T-helper 1 cell treated with Interleukin-12 subunit alpha and Interleukin-12 subunit beta and Interleukin-4 antibody, amounts not matched to agents 30 μg/mL and 1 μg/mL, for 36 hours (primary cell): ENCODE measurements at regions not wholly inside any gene's neighbourhood (a gene's known extent, or its start where the extent isn't known, plus 50 kb on each side); places are given as distances from the start of the nearest gene placed in this dataset.

Experiments
- H3K27ac Mint-ChIP-seq: one replicate; pipeline ENCODE4 v1.8.0; 2021; ENCODE audit warnings: mild to moderate bottlenecking, mixed read lengths
- H3K27me3 Mint-ChIP-seq: one replicate; pipeline ENCODE4 v1.8.0; 2021; ENCODE audit warnings: low read depth, mixed read lengths
- H3K36me3 Mint-ChIP-seq: one replicate; pipeline ENCODE4 v1.8.0; 2021; ENCODE audit warnings: low read depth, mixed read lengths
- H3K4me1 Mint-ChIP-seq: one replicate; pipeline ENCODE4 v1.8.0; 2021; ENCODE audit warnings: low read depth, mixed read lengths
- H3K4me3 Mint-ChIP-seq: one replicate; pipeline ENCODE4 v1.8.0; 2021; ENCODE audit warnings: mild to moderate bottlenecking, moderate library complexity, mixed read lengths
- H3K9me3 Mint-ChIP-seq: one replicate; pipeline ENCODE4 v1.8.0; 2021; ENCODE audit warnings: mixed read lengths

DNA sequence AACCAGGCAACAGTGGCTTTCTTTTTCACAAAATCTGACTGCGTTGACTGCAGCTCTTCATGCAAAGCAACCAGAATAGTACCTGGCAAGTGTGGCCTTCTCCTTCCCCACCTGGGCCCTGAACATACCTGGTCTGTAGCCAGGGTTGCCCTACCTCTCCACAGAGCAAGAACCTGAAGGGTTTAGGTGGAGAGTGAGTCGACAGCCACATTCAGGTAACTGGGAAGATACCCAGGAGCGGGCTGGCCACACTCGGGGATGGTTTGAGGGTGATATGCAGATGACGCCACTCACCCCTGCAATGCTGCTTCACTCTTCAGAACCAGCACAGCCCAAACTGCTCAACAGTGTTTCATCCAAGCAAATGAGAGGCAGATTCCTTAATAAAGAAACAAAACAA, 117.3 kb downstream of the TTC32 start:
- Mint-ChIP-seq H3K27ac (no peak overlapping the region), H3K36me3 (no peaks in the 10 kb centered on the region), H3K4me1 (no peaks in the 10 kb centered on the region), H3K9me3 (no peaks in the 10 kb centered on the region), H3K27me3 (no peaks in the 10 kb centered on the region), H3K4me3 (no peak overlapping the region)

DNA sequence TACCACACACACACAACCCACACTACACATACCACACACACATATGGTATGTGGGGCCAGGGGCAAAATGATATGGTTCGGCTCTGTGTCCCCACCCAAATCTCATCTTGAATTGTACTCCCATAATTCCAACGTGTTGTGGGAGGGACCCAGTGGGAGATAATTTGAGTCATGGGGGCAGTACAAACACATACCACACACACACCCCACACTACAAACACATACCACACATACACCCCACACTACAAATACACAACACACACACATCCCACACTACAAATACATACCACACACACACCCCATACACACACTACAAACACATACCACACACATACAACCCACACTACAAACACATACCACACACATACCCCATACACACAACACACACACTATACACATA, 117.8 kb downstream of the TTC32 start:
- Mint-ChIP-seq H3K4me3 (no peak overlapping the region), H3K27ac (no peak overlapping the region), H3K36me3 (no peaks in the 10 kb centered on the region), H3K27me3 (no peaks in the 10 kb centered on the region), H3K4me1 (no peaks in the 10 kb centered on the region), H3K9me3 (no peaks in the 10 kb centered on the region)

DNA sequence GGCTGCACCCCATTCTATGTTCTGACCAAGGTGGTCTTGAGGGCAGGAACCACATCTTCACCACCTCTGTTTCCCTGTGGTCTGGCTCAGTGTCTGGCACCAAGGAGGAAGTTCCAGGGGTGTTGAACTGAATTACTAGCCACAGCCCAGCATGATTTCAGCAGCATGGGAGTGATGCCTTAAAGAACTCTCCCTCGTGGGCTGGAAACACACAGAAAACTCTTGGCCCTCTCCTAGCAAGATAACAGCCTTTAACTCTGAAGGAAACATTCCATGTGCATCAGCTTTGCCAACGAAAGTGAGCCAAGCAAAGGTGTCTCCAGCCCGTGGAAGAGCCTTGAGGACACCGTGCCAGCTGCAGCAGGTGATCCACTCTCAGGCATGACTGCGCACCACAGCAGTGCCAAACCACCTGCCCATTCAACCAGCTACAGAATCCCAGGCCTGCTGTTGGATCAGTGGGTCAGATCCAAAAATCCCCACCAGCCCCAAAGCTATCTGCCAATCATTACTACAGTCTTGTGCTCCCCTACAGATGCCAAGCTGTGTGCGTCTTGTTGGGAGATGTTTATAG, 124.8 kb downstream of the TTC32 start:
- Mint-ChIP-seq H3K4me3 (no peak overlapping the region), H3K27ac (no peak overlapping the region), H3K4me1 (no peaks in the 10 kb centered on the region), H3K27me3 (no peaks in the 10 kb centered on the region), H3K36me3 (no peaks in the 10 kb centered on the region), H3K9me3 (no peaks in the 10 kb centered on the region)

DNA sequence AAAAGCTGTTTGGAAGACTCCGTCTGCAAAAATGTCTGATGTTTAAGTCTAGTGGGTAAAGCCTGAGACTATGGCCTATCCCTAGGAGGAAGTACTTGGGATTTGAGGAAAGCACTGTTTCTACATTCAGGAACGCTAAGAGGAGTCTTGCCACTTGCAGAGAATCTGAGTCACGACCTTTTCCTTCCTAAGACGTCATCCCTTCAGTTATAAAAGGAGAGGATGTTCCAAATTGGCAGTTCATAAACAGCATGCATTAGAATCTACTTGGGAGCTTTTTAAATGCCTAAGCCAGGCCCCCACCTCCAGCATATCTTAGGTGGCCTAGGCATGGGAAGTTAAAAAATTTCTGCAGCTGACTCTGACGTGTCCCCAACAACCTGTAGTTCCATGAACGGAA, 125.9 kb downstream of the TTC32 start:
- H3K4me3 Mint-ChIP-seq, result no peak overlapping the region
- H3K9me3 Mint-ChIP-seq, result no peaks in the 10 kb centered on the region
- H3K27me3 Mint-ChIP-seq, result no peaks in the 10 kb centered on the region
- no peaks in the 10 kb centered on the region for H3K36me3 Mint-ChIP-seq
- no peak overlapping the region for H3K27ac Mint-ChIP-seq
- no peaks in the 10 kb centered on the region for H3K4me1 Mint-ChIP-seq

DNA sequence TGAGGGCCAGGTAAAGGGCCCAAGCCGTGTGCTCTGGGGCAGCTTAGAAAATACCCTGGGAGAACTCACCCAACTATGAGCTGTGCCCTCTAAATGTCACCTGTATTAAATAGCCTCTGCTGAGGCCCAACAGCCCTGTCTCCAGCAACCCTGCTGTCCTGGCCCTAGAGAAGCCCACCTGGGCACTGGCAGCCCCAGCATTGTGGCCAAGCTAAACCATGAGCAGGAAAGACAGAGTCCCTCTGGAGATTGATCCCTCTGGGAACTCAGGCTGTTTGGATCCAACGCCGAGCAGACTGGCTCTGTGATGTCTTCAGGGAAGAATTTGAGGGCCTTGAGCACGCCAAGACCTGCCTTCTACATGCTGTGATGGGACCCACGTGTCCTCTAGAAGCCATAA, 126.5 kb downstream of the TTC32 start:
- H3K27ac Mint-ChIP-seq, result no peak overlapping the region
- no peaks in the 10 kb centered on the region for H3K9me3 Mint-ChIP-seq
- no peaks in the 10 kb centered on the region for H3K36me3 Mint-ChIP-seq

DNA sequence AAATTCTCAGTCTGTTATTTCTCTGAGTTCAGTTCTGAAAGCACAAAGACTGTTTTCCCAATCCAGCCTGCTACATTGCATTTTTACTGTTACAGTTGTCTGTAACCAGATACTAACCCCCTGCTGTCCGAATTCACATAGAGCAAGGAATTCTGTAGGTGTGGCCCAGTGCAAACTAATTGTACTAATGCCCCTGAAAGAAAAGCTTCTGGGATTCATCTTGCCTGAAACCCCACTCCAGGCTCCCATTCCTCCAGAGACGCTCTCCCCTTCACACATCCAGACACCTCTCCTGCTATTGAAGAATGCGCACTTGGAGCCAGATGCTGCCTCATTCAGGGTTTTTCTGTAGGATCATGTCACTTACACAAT, 127.0 kb downstream of the TTC32 start:
- H3K27ac Mint-ChIP-seq, result no peak overlapping the region
- no peak overlapping the region for H3K4me3 Mint-ChIP-seq
- H3K4me1 Mint-ChIP-seq, result no peaks in the 10 kb centered on the region
- no peaks in the 10 kb centered on the region for H3K9me3 Mint-ChIP-seq
- peaks cover 3% of the 10 kb centered on the region for H3K27me3 Mint-ChIP-seq
- H3K36me3 Mint-ChIP-seq, result no peaks in the 10 kb centered on the region

More for the DNA sequence above, 126.5 kb downstream of the TTC32 start:
- no peak overlapping the region for H3K4me3 Mint-ChIP-seq
- H3K4me1 Mint-ChIP-seq, result no peaks in the 10 kb centered on the region
- no peaks in the 10 kb centered on the region for H3K27me3 Mint-ChIP-seq

DNA sequence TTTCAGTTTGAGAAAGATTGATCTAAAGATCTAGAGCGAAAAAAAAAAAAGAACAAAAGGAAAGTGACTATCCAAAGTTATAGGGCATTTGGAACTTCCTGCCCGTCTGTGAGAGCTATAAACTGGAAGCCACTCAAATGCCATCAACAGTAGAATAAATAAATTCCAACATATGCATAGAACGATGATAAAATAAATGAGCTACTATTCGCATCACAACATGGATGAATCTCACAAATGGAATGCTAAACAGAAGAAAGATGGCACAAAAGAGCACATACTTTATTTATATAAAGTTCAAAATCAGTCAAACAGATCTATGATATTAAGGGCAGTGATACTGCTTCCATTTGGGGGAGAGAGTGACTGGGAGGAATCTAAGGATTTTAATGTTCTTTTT, 128.8 kb downstream of the TTC32 start:
- no peak overlapping the region for H3K4me3 Mint-ChIP-seq

DNA sequence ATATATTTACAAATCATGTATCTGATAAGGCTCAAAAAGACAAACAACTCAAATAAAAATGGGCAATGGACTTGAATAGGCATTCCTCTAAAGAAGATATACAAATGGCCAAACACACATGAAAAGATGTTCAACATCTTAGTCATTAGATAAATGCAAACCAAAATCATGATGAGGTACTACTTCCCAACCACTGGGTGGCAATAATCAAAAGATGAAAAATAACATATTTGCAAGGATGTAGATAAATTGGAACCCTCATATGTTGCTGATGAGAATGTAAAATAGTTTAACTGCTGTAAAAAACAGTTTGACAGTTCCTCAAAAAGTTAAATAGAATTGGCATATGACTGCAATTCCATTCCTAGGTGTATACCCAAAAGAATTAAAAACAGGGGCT, 132.3 kb downstream of the TTC32 start:
- Mint-ChIP-seq H3K9me3 (no peaks in the 10 kb centered on the region), H3K36me3 (no peaks in the 10 kb centered on the region), H3K27ac (no peak overlapping the region), H3K4me1 (no peaks in the 10 kb centered on the region), H3K4me3 (no peak overlapping the region), H3K27me3 (peaks cover 12% of the 10 kb centered on the region)

More for the DNA sequence above, 128.8 kb downstream of the TTC32 start:
- Mint-ChIP-seq H3K27me3 (peaks cover 6% of the 10 kb centered on the region), H3K36me3 (no peaks in the 10 kb centered on the region), H3K4me1 (no peaks in the 10 kb centered on the region), H3K27ac (no peak overlapping the region), H3K9me3 (no peaks in the 10 kb centered on the region)

DNA sequence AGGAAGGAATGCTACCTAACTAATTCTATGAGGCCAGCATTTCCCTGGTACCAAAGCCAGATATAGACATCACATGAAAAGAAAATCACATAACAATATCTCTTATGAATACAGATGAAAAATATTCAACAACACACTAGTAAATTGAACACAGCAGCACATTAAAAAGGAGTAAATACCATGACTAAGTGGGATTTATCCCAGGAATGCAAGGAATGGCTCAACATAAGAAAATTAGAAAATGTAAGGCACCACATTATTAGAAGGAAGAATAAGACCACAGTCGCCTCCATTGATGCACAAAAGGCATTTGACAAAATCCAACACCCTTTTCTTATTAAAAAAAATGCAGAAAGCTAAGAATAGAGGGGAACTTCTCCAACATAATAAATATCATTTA, 133.9 kb downstream of the TTC32 start:
- no peak overlapping the region for H3K4me3 Mint-ChIP-seq
- H3K27ac Mint-ChIP-seq, result no peak overlapping the region
- H3K4me1 Mint-ChIP-seq, result no peaks in the 10 kb centered on the region
- H3K9me3 Mint-ChIP-seq, result no peaks in the 10 kb centered on the region
- H3K27me3 Mint-ChIP-seq, result peaks cover 12% of the 10 kb centered on the region
- H3K36me3 Mint-ChIP-seq, result no peaks in the 10 kb centered on the region

DNA sequence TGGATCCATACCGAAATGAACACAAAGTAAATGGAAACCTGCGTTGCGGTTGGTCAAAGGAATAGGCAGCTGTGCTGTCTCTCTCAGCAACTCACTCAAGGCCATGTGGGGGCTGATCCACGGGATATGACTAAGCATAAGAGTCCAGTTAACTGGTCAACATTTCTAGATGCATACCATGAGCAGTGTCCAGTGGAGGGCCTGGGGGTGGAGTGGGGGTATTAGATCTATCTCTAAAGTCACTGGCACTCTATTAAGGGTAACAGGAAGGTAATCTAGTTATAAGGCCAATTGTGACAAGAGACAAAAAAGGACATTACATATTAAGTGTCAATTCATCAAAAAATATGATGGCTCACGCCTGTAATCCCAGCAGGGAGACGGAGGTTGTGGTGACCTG, 136.8 kb downstream of the TTC32 start:
- H3K27me3 Mint-ChIP-seq, result peaks cover 11% of the 10 kb centered on the region
- no peak overlapping the region for H3K4me3 Mint-ChIP-seq
- H3K27ac Mint-ChIP-seq, result no peak overlapping the region
- H3K4me1 Mint-ChIP-seq, result no peaks in the 10 kb centered on the region
- H3K36me3 Mint-ChIP-seq, result no peaks in the 10 kb centered on the region
- no peaks in the 10 kb centered on the region for H3K9me3 Mint-ChIP-seq

DNA sequence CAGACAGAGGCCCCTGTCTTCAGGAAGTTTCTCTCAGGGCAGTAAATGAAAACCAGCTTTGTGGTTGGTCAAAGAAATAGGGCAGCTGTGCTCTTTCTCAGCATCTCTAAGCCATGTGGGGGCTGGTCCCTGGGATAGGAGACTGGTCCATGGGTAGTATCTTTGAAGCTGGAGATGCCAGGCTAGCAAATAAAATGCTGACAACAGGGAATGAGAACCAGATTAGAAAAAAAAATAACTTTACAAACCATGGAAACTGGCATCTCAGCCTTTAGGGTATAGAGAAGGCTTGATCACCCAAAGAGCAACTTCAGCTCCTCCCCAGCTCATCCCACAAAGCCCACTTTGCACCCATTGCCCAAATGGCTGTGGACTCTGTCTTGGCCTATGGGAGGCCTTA, 138.1 kb downstream of the TTC32 start:
- Mint-ChIP-seq H3K9me3 (no peaks in the 10 kb centered on the region), H3K27me3 (peaks cover 12% of the 10 kb centered on the region), H3K36me3 (no peaks in the 10 kb centered on the region), H3K27ac (no peak overlapping the region), H3K4me3 (no peak overlapping the region), H3K4me1 (no peaks in the 10 kb centered on the region)

DNA sequence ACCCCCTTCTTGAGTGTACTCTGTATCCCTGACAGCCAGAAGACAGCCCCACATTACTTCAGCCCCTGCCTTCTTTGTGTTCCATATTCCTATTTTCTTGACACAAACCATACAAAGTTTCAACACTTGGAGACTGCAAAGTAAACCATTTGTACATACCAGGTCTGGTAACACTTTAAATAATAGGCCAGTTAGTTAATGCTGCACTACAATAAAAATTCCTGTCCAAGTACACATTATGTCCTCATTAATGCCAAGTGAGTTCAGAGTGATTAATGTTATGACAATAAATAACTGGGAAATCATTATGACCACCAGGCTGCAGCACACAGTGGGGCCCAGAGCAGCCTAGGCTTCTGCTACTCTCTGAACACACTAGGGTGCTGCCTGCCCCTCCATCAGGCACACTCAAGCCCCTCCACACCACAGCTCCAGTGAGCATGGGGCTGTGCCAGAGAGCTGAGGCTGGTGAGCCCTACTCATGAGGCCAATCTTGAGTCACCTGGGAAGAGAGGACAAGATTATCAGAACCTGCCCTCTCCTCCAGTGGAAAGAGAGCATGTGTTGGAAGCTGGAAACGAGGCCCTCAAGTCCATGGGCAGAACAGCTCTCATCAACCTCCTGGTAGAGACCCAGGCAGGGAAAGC, 138.7 kb downstream of the TTC32 start:
- Mint-ChIP-seq H3K27ac (no peak overlapping the region), H3K36me3 (no peaks in the 10 kb centered on the region)

DNA sequence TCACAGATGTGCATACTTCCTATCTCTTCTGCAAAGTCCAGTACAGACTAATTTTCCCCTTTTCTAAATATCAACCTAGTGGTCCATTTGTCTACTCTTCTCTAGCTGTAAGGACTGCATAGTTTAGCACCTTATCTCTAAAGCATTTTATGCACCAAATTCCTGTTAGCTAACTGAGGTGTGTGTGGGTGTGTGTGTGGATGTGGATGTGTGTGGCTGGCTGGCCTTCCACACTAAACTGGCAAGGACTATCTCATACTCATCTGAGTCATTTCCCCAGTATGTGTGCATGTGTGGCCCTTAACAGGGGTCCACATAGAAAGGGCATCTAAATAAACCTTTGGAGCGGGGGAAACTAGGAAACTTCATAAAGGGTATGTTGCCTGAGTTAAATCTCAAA, 139.6 kb downstream of the TTC32 start:
- H3K9me3 Mint-ChIP-seq, result no peaks in the 10 kb centered on the region
- H3K27ac Mint-ChIP-seq, result no peak overlapping the region
- H3K4me3 Mint-ChIP-seq, result no peak overlapping the region
- no peaks in the 10 kb centered on the region for H3K36me3 Mint-ChIP-seq
- no peaks in the 10 kb centered on the region for H3K4me1 Mint-ChIP-seq
- peaks cover 10% of the 10 kb centered on the region for H3K27me3 Mint-ChIP-seq

More for the DNA sequence above, 138.7 kb downstream of the TTC32 start:
- Mint-ChIP-seq H3K27me3 (peaks cover 10% of the 10 kb centered on the region), H3K9me3 (no peaks in the 10 kb centered on the region), H3K4me3 (no peak overlapping the region), H3K4me1 (no peaks in the 10 kb centered on the region)

DNA sequence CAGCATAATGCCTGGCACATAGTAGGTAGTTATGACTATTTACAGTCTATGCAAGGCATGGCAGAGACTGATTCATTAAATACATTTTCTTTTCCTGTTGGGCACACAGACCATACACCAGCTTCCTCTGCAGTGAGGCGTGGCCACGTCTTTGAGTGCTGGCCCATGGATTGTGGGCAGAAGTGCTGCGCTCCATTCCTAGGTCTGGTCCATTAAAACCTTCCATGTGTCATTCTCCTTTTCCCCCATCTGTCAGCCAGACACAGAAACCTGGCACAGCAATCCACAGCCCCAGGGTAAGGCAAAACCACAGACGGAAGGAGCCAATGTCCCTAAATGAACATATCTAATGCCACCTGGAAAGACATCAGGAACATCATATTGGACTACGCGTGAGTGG, 141.9 kb downstream of the TTC32 start:
- H3K27ac Mint-ChIP-seq, result no peak overlapping the region
- H3K4me3 Mint-ChIP-seq, result no peak overlapping the region

DNA sequence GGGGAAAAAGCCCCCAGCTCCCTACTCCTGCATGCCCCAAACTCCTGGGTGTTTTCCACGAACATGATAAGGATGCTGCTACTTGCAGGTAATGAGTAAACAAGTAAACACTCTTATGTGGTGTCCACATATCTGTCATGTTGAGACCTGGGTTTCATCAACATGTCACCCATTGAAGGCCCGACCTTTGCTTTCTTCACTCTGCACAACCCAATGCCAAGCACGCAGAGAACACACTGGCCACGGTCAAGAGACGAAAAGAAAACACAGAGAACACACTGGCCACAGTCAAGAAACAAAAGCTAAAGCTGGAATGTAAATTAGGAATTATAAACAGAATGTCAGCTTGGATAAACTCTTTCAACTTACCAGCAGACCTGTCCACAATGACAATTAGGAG, 143.1 kb downstream of the TTC32 start:
- H3K4me3 Mint-ChIP-seq, result no peak overlapping the region
- H3K27me3 Mint-ChIP-seq, result peaks cover 4% of the 10 kb centered on the region
- no peak overlapping the region for H3K27ac Mint-ChIP-seq
- no peaks in the 10 kb centered on the region for H3K9me3 Mint-ChIP-seq
- H3K36me3 Mint-ChIP-seq, result no peaks in the 10 kb centered on the region
- no peaks in the 10 kb centered on the region for H3K4me1 Mint-ChIP-seq

More for the DNA sequence above, 141.9 kb downstream of the TTC32 start:
- Mint-ChIP-seq H3K27me3 (peaks cover 4% of the 10 kb centered on the region), H3K4me1 (no peaks in the 10 kb centered on the region), H3K9me3 (no peaks in the 10 kb centered on the region), H3K36me3 (no peaks in the 10 kb centered on the region)

DNA sequence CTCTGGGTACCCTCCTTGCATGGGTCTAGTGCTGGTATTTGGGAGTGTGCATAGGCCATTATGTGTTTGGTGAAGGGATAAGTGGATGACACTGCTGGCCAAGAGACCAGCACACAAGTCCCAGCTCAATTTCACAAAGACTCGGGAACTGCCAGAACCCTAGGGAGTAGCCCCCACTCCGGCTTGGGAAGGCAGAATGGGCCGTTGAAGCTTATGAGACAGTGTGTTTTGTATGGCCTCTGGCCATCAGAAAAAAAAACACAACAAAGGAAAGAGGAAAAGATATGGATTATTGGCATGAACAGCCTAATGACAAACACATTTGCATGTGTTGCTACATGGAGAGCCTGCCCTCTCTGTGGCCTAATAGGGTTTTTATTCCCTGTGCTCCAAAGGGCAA, 144.2 kb downstream of the TTC32 start:
- no peaks in the 10 kb centered on the region for H3K9me3 Mint-ChIP-seq
- H3K27ac Mint-ChIP-seq, result no peak overlapping the region
- no peaks in the 10 kb centered on the region for H3K36me3 Mint-ChIP-seq
- H3K4me1 Mint-ChIP-seq, result no peaks in the 10 kb centered on the region
- H3K4me3 Mint-ChIP-seq, result no peak overlapping the region
- peaks cover 4% of the 10 kb centered on the region for H3K27me3 Mint-ChIP-seq
